Upper lobe of left lung (tissue), 4 donors: ENCODE measurements at regions not wholly inside any gene's neighbourhood (a gene's known extent, or its start where the extent isn't known, plus 50 kb on each side); places are given as distances from the start of the nearest gene placed in this dataset.

Experiments
- POLR2A ChIP-seq, 4 donors: fragments of 450-650 bp; IDR thresholded peaks; one replicate each; pipeline ENCODE4 v1.5.1; 2016 to 2017; ENCODE audit warnings: antibody characterized with exemption in 4 of 4, mild to moderate bottlenecking in 2 of 4
- POLR2AphosphoS5 ChIP-seq, 2 donors: sonication (generic); formaldehyde crosslinking; IDR thresholded peaks; one replicate each; pipeline ENCODE4 v1.5.1; 2017; ENCODE audit warnings: antibody characterized with exemption in 2 of 2

DNA sequence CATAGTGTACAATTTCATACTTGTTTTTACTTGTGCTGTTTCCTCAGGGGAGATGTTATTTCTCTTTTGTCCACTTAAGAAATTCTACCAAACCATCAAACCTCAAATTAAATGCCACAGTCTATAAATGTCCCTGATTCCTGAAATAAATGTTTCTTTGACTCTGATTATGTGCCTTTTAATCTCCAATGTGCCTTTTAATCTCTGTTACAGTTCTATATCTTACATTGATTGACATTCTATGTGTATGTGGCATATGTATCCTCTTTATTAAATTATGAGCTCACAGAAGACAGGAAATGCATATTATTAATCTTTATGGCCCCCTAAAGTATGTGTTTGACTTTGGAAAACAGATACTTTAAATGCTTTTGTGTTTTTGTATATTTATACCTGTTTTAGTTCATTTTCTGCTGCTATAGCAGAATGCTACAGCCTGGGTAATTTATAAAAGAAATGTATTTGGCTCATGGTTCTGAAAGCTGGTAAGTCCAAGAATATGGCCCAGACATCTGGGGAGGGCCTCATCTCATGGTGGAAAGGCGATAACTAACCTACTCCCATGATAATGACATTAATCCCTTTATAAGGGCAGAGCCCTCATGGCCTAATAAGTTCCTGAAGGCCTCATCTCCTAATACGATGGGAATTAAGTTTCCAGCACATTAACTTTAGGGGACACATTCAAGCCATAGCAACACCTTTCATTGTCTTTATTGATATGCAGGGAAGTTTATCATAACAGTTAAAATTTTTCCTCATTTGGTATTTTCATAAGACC, 403.9 kb downstream of the LIG4 start:
- no peak for TF ChIP-seq POLR2A (IDR thresholded peaks at IDR 0.05)
- no peak for TF ChIP-seq POLR2AphosphoS5 (IDR thresholded peaks at IDR 0.05)
